Activated CD4-positive, alpha-beta T cell treated with anti-CD3 and anti-CD28 coated beads, Interleukin-2, amount 10 ng/mL, durations not matched to agents 24 days and 14 days (primary cell): ENCODE measurements at regions not wholly inside any gene's neighbourhood (a gene's known extent, or its start where the extent isn't known, plus 50 kb on each side); places are given as distances from the start of the nearest gene placed in this dataset.

Experiments used
- DNase-seq: peaks from one replicate; pipeline ENCODE4 v3.0.0; 2022
- H3K27ac Mint-ChIP-seq: one replicate; pipeline ENCODE4 v1.8.0; 2022; ENCODE audit warnings: mild to moderate bottlenecking, mixed read lengths
- H3K27me3 Mint-ChIP-seq: one replicate; pipeline ENCODE4 v1.8.0; 2022; ENCODE audit warnings: mixed read lengths
- H3K36me3 Mint-ChIP-seq: one replicate; pipeline ENCODE4 v1.8.0; 2022; ENCODE audit warnings: low read depth, mild to moderate bottlenecking, mixed read lengths
- H3K4me1 Mint-ChIP-seq: one replicate; pipeline ENCODE4 v1.8.0; 2021; ENCODE audit warnings: mixed read lengths
- H3K4me3 Mint-ChIP-seq: one replicate; pipeline ENCODE4 v1.8.0; 2022; ENCODE audit warnings: mild to moderate bottlenecking, moderate library complexity, mixed read lengths
- H3K9me3 Mint-ChIP-seq: one replicate; pipeline ENCODE4 v1.8.0; 2021; ENCODE audit warnings: mixed read lengths
- intact Hi-C: fragments of 100-400 bp; cut with micrococcal nuclease; formaldehyde crosslinking; loops from one replicate; pipeline ENCODE4 v1.15.1; 2023

- H3K27ac Mint-ChIP-seq, result no peak overlapping the region
- no peaks in the 10 kb centered on the region for H3K4me1 Mint-ChIP-seq
- DNase-seq, result no peak
- no peaks in the 10 kb centered on the region for H3K27me3 Mint-ChIP-seq
- H3K4me3 Mint-ChIP-seq, result no peak overlapping the region
- H3K9me3 Mint-ChIP-seq, result peaks cover 6% of the 10 kb centered on the region
- no peaks in the 10 kb centered on the region for H3K36me3 Mint-ChIP-seq
- intact Hi-C loops, result no loop called here
These were observed 579.3 kb downstream of the TOX3 start for GRCh38 chr16:51967646-51968045.

- Mint-ChIP-seq H3K9me3 (no peaks in the 10 kb centered on the region), H3K4me3 (no peak overlapping the region)
- intact Hi-C loops, result no loop called here
These were observed 586.0 kb downstream of the TOX3 start for GRCh38 chr16:51960931-51961330.

GRCh38 chr16:51953286-51953985 is 593.5 kb downstream of the TOX3 start:
- intact Hi-C loops, result no loop called here
- H3K36me3 Mint-ChIP-seq, result no peaks in the 10 kb centered on the region
- H3K4me1 Mint-ChIP-seq, result no peaks in the 10 kb centered on the region
- no peak overlapping the region for H3K4me3 Mint-ChIP-seq
- no peak for DNase-seq
- H3K9me3 Mint-ChIP-seq, result no peaks in the 10 kb centered on the region
- no peak overlapping the region for H3K27ac Mint-ChIP-seq
- H3K27me3 Mint-ChIP-seq, result no peaks in the 10 kb centered on the region

More at GRCh38 chr16:51960931-51961330, 586.0 kb downstream of the TOX3 start:
- H3K36me3 Mint-ChIP-seq, result no peaks in the 10 kb centered on the region
- DNase-seq, result no peak
- H3K27me3 Mint-ChIP-seq, result no peaks in the 10 kb centered on the region
- H3K27ac Mint-ChIP-seq, result no peak overlapping the region
- no peaks in the 10 kb centered on the region for H3K4me1 Mint-ChIP-seq

- intact Hi-C loops, result no loop called here
- DNase-seq, result no peak
- no peak overlapping the region for H3K27ac Mint-ChIP-seq
- H3K27me3 Mint-ChIP-seq, result no peaks in the 10 kb centered on the region
- no peak overlapping the region for H3K4me3 Mint-ChIP-seq
- no peaks in the 10 kb centered on the region for H3K36me3 Mint-ChIP-seq
- no peaks in the 10 kb centered on the region for H3K4me1 Mint-ChIP-seq
- no peaks in the 10 kb centered on the region for H3K9me3 Mint-ChIP-seq
These were observed 594.4 kb downstream of the TOX3 start for GRCh38 chr16:51952500-51952899.

GRCh38 chr16:51951668-51952298 is 595.2 kb downstream of the TOX3 start:
- H3K27me3 Mint-ChIP-seq, result no peaks in the 10 kb centered on the region
- no peak overlapping the region for H3K4me3 Mint-ChIP-seq
- no peaks in the 10 kb centered on the region for H3K4me1 Mint-ChIP-seq
- no peak for DNase-seq
- no peaks in the 10 kb centered on the region for H3K9me3 Mint-ChIP-seq
- H3K27ac Mint-ChIP-seq, result no peak overlapping the region
- intact Hi-C loops, result no loop called here
- no peaks in the 10 kb centered on the region for H3K36me3 Mint-ChIP-seq

GRCh38 chr16:51950118-51950780 is 596.7 kb downstream of the TOX3 start:
- Mint-ChIP-seq H3K27me3 (no peaks in the 10 kb centered on the region), H3K9me3 (no peaks in the 10 kb centered on the region), H3K4me3 (no peak overlapping the region), H3K27ac (no peak overlapping the region), H3K4me1 (no peaks in the 10 kb centered on the region), H3K36me3 (no peaks in the 10 kb centered on the region)
- intact Hi-C loops, result no loop called here
- no peak for DNase-seq

GRCh38 chr16:51949282-51949681 is 597.7 kb downstream of the TOX3 start:
- no peak for DNase-seq
- Mint-ChIP-seq H3K27me3 (no peaks in the 10 kb centered on the region), H3K4me1 (no peaks in the 10 kb centered on the region), H3K27ac (no peak overlapping the region), H3K36me3 (no peaks in the 10 kb centered on the region), H3K9me3 (no peaks in the 10 kb centered on the region), H3K4me3 (no peak overlapping the region)
- intact Hi-C loops, result no loop called here

- intact Hi-C loops, result no loop called here
- H3K4me1 Mint-ChIP-seq, result no peaks in the 10 kb centered on the region
- no peaks in the 10 kb centered on the region for H3K36me3 Mint-ChIP-seq
- no peak for DNase-seq
- no peak overlapping the region for H3K27ac Mint-ChIP-seq
- H3K4me3 Mint-ChIP-seq, result no peak overlapping the region
- H3K27me3 Mint-ChIP-seq, result no peaks in the 10 kb centered on the region
- no peaks in the 10 kb centered on the region for H3K9me3 Mint-ChIP-seq
These were observed 605.5 kb downstream of the TOX3 start for GRCh38 chr16:51941412-51941811.

- no peaks in the 10 kb centered on the region for H3K27me3 Mint-ChIP-seq
- no peak for DNase-seq
- no peak overlapping the region for H3K27ac Mint-ChIP-seq
- H3K4me3 Mint-ChIP-seq, result no peak overlapping the region
- no peaks in the 10 kb centered on the region for H3K9me3 Mint-ChIP-seq
- H3K4me1 Mint-ChIP-seq, result no peaks in the 10 kb centered on the region
- intact Hi-C loops, result no loop called here
- H3K36me3 Mint-ChIP-seq, result no peaks in the 10 kb centered on the region
These were observed 606.8 kb downstream of the TOX3 start for GRCh38 chr16:51940183-51940582.

GRCh38 chr16:51939378-51939871 is 607.5 kb downstream of the TOX3 start:
- H3K27ac Mint-ChIP-seq, result no peak overlapping the region
- no peaks in the 10 kb centered on the region for H3K4me1 Mint-ChIP-seq
- H3K27me3 Mint-ChIP-seq, result no peaks in the 10 kb centered on the region
- no peaks in the 10 kb centered on the region for H3K36me3 Mint-ChIP-seq
- intact Hi-C loops, result no loop called here
- DNase-seq, result no peak
- H3K9me3 Mint-ChIP-seq, result no peaks in the 10 kb centered on the region
- no peak overlapping the region for H3K4me3 Mint-ChIP-seq

GRCh38 chr16:51938861-51939260 is 608.1 kb downstream of the TOX3 start:
- Mint-ChIP-seq H3K4me1 (no peaks in the 10 kb centered on the region), H3K36me3 (no peaks in the 10 kb centered on the region), H3K27me3 (no peaks in the 10 kb centered on the region), H3K4me3 (no peak overlapping the region), H3K9me3 (no peaks in the 10 kb centered on the region), H3K27ac (no peak overlapping the region)
- no peak for DNase-seq
- intact Hi-C loops, result no loop called here

GRCh38 chr16:51937771-51938170 is 609.2 kb downstream of the TOX3 start:
- Mint-ChIP-seq H3K4me3 (no peak overlapping the region), H3K36me3 (no peaks in the 10 kb centered on the region), H3K4me1 (no peaks in the 10 kb centered on the region), H3K27me3 (no peaks in the 10 kb centered on the region), H3K27ac (no peak overlapping the region), H3K9me3 (no peaks in the 10 kb centered on the region)
- no peak for DNase-seq
- intact Hi-C loops, result no loop called here

- Mint-ChIP-seq H3K4me3 (no peak overlapping the region), H3K36me3 (no peaks in the 10 kb centered on the region), H3K4me1 (no peaks in the 10 kb centered on the region), H3K27me3 (no peaks in the 10 kb centered on the region), H3K9me3 (no peaks in the 10 kb centered on the region), H3K27ac (no peak overlapping the region)
- no peak for DNase-seq
- intact Hi-C loops, result no loop called here
These were observed 610.1 kb downstream of the TOX3 start for GRCh38 chr16:51936846-51937245.

GRCh38 chr16:51932317-51932716 is 614.6 kb downstream of the TOX3 start:
- no peak overlapping the region for H3K4me3 Mint-ChIP-seq
- intact Hi-C loops, result no loop called here
- H3K27ac Mint-ChIP-seq, result no peak overlapping the region
- DNase-seq, result no peak
- H3K9me3 Mint-ChIP-seq, result peaks cover 5% of the 10 kb centered on the region
- no peaks in the 10 kb centered on the region for H3K4me1 Mint-ChIP-seq
- no peaks in the 10 kb centered on the region for H3K27me3 Mint-ChIP-seq
- H3K36me3 Mint-ChIP-seq, result no peaks in the 10 kb centered on the region
